Activated effector memory CD4-positive, alpha-beta T cell treated with anti-CD3 and anti-CD28 coated beads, Interleukin-2, amount 50 U/mL, for 16 hours (primary cell): ENCODE measurements at regions not wholly inside any gene's neighbourhood (a gene's known extent, or its start where the extent isn't known, plus 50 kb on each side); places are given as distances from the start of the nearest gene placed in this dataset.

Source experiments
- DNase-seq: peaks from one replicate; pipeline ENCODE4 v3.0.0-alpha.2; 2020

GRCh38 chr1:213905344-213905743 lies 82.4 kb upstream of the PROX1 start:
- DNase-seq = no peak

GRCh38 chr1:213908521-213908920 lies 79.3 kb upstream of the PROX1 start:
- no peak for DNase-seq

DNA sequence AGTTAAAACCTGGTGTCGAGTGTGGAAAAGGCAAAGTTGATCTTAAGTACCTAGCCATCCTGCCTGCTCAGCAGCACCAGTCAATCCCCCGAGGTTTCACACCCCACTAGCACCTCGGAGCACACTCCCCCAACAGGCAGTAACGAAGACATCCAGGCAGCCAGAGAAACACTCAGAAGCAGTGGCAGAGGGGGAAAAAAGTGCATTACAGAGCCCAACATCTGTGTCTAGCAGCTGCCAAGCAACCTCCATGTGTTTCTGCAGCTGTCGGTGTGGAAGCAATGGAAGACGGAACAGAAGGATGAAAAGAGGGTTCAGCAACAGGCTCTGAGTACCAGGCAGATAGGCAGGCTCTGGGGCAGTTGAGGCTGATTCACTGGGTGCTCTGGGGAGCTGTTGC lies 73.4 kb upstream of the PROX1 start:
- no peak for DNase-seq

- no peak for DNase-seq
Measured at GRCh38 chr1:213921311-213921710, 66.5 kb upstream of the PROX1 start.

- no peak for DNase-seq
Measured at GRCh38 chr1:213921712-213922111, 66.1 kb upstream of the PROX1 start.

- no peak for DNase-seq
Measured at GRCh38 chr1:213925531-213926182, 62.1 kb upstream of the PROX1 start.

GRCh38 chr1:213927846-213928245 lies 59.9 kb upstream of the PROX1 start:
- no peak for DNase-seq

DNA sequence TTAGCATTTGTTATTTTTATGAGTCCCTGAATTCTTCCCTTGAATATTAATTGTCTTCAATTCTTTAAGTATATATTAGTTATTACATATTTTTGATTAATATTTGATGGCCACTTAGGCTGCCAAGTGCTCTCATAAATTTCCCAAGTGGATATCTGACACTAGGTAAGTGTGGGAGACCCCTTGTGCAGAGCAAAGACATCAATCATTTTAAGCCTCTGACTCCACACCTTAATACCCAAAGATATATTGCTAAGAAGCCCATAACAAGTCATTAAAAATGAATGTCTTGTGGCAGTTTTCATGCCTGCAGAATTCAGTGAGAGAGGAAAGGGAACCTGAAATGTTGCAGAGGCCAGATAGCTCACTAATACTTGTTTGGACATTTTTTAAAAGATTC lies 58.4 kb upstream of the PROX1 start:
- no peak for DNase-seq

- DNase-seq = no peak
Measured at GRCh38 chr1:213931836-213932235, 55.9 kb upstream of the PROX1 start.

DNA sequence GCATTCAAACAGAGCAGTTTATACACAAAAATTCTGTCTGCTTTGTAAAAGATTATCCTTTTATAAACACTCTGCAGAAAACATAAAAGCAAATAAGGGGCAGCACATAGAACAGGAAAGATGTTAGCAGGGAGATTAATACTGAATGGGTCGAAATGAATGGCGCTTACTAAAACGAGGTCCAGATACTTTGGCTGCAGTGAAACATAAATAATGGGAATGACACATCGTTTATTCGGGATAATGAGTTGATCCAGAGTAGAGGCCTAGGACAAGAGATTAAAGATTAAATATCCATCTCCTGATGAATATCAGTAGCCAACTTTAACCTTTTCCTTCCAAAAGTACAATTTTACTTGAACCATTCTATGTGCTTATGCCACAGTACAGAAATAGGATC lies 54.4 kb upstream of the PROX1 start:
- DNase-seq = no peak

- no peak for DNase-seq
Measured at GRCh38 chr1:213934649-213935048, 53.1 kb upstream of the PROX1 start.

DNA sequence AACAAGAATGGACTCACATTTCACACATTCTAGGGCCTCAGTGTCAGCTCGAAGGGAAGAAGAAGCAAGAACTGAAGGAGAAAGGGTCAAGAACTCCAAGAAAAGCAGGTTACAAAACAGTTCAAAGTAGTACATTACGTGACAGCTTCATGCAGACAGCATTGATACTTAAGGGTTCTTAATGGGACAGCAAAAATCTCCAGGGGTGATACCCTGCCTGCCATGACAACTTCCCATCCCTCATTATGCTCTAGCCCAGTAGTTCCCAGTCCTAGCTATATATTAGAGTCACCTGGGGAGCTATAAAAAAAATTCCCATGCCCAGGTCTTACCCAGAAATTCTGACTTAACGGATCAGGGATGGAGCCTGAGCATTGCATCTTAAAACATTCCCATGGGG lies 51.2 kb upstream of the PROX1 start:
- no peak for DNase-seq
